ENCODE measurements at regions not wholly inside any gene's neighbourhood (a gene's known extent, or its start where the extent isn't known, plus 50 kb on each side); places are given as distances from the start of the nearest gene placed in this dataset.

DNA sequence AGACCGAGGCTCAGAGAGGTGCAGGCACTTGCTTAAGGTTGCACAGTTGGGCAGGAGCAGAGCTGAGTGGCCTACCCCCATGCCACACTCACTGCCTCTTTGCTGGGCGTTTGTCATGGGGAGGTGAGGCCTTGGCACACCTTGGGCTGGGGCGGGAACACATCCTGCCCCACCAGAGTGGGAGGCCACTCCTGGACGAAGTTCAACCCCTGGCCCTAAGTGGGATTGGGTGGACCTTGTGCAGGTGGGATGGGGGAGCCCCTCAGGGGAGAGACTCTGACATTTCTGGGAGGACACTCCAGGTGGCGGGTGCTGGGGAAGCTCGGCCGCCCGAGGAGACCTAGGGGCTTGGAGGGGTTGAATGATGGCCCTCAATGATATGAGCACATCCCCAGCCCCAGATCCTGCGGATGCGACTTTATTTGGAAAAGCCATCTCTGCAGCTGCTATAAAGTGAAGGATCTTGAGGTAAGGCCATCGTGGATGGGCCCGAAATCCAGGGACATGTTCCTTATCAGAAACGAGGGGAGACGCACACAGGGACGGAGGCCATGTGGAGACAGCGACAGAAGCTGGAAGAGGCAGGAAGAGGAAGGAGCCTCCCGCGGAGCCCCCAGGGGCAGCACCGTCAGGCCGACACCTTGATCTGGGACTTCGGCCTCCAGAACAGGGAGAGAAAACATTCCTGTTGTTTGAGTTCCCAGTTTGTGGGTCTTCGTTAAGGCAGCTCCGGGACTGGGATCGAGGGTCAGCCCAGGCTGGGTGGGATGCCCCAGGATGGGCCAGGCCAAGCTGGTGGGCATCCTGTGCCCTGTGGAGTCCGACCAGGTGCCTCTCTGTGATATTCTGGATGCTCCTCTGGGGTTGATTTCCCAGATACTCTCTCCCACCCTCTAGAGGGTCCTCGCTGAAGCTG is 111.6 kb upstream of the LRPAP1 start:
- TF ChIP-seq CTCF (IDR thresholded peaks at IDR 0.05) = no peak
- no peak for TF ChIP-seq MAX (IDR thresholded peaks at IDR 0.05; ENCODE audit: low read depth)
- no peak for TF ChIP-seq RCOR1 (IDR thresholded peaks at IDR 0.05; ENCODE audit: low read length)
- no peak for TF ChIP-seq SMC3 (IDR thresholded peaks at IDR 0.05; ENCODE audit: low read depth, low read length)
- no peak for TF ChIP-seq SIN3A (IDR thresholded peaks at IDR 0.05; ENCODE audit: borderline replicate concordance, low read depth, low read length)
- TF ChIP-seq EZH2phosphoT487 (IDR thresholded peaks at IDR 0.05; ENCODE audit: borderline replicate concordance, low read depth) = no peak
- no peak for TF ChIP-seq ZBTB33 (IDR thresholded peaks at IDR 0.05; ENCODE audit: borderline replicate concordance, low read depth)
- no peak for TF ChIP-seq USF1 (IDR thresholded peaks at IDR 0.05; ENCODE audit: borderline replicate concordance, low read depth)
- no peak for TF ChIP-seq RAD21 (IDR thresholded peaks at IDR 0.05; ENCODE audit: low read length)
- TF ChIP-seq POLR2AphosphoS5 (IDR thresholded peaks at IDR 0.05; ENCODE audit: low read depth, low read length) = no peak
- no peak for TF ChIP-seq RFX5 (IDR thresholded peaks at IDR 0.05; ENCODE audit: low read length)
- TF ChIP-seq MXI1 (IDR thresholded peaks at IDR 0.05; ENCODE audit: low read depth, low read length) = no peak
